Tibial nerve (tissue), 4 donors: ENCODE measurements at regions not wholly inside any gene's neighbourhood (a gene's known extent, or its start where the extent isn't known, plus 50 kb on each side); places are given as distances from the start of the nearest gene placed in this dataset.
"Not testable (repeated sequence)": the region's sequence is repeated elsewhere in the genome, so short reads cannot be mapped to it uniquely, and the experiment has no call there.

Source experiments
- CTCF ChIP-seq, 5 experiments: fragments of 200-600 bp in 3 of 5; fragments of 450-650 bp in 2 of 5; sonication (generic) in 3 of 5; IDR thresholded peaks; one replicate each; pipeline ENCODE4 v1.5.1; 2016 to 2019; ENCODE audit warnings: antibody characterized with exemption in 5 of 5, mild to moderate bottlenecking in 3 of 5, moderate library complexity in 2 of 5
- EP300 ChIP-seq, 2 donors: sonication (generic); formaldehyde crosslinking; IDR thresholded peaks; one replicate each; pipeline ENCODE4 v1.6.1; 2017; ENCODE audit warnings: antibody characterized with exemption in 2 of 2, mild to moderate bottlenecking in 1 of 2
- POLR2A ChIP-seq, 2 donors: fragments of 450-650 bp; IDR thresholded peaks; one replicate each; pipeline ENCODE4 v1.6.1; 2017; ENCODE audit warnings: antibody characterized with exemption in 2 of 2, mild to moderate bottlenecking in 2 of 2, moderate library complexity in 2 of 2

GRCh38 chr7:136092714-136093113, 115.6 kb upstream of the MTPN start:
- not testable (repeated sequence) for TF ChIP-seq CTCF, POLR2A, EP300 (IDR thresholded peaks at IDR 0.05)
